C4-2B (cell line): ENCODE measurements at regions not wholly inside any gene's neighbourhood (a gene's known extent, or its start where the extent isn't known, plus 50 kb on each side); places are given as distances from the start of the nearest gene placed in this dataset.
"Not testable (repeated sequence)": the region's sequence is repeated elsewhere in the genome, so short reads cannot be mapped to it uniquely, and the experiment has no call there.

ENCODE experiments used
- H3K27ac ChIP-seq: fragments of 450-650 bp; 2 replicates; pipeline ENCODE4 v1.5.1; 2017
- CTCF ChIP-seq: fragments of 450-650 bp; conservative IDR thresholded peaks from 2 replicates; pipeline ENCODE4 v1.5.1; 2017; ENCODE audit warnings: mild to moderate bottlenecking
- ZFX ChIP-seq: fragments of 450-650 bp; IDR thresholded peaks from 2 replicates; pipeline ENCODE4 v1.6.1; 2017

- H3K27ac ChIP-seq, result no peak overlapping the region
- TF ChIP-seq CTCF (no peak), ZFX (no peak)
Measured at GRCh38 chr1:242689378-242689777, 164.9 kb upstream of the PLD5 start.

GRCh38 chr1:242674951-242675645 lies 150.6 kb upstream of the PLD5 start:
- H3K27ac ChIP-seq, result no peak overlapping the region
- TF ChIP-seq CTCF (no peak), ZFX (no peak)

- no peak for TF ChIP-seq CTCF
- no peak for TF ChIP-seq ZFX
- H3K27ac ChIP-seq, result no peak overlapping the region
Measured at GRCh38 chr1:242673652-242674051, 149.2 kb upstream of the PLD5 start.

GRCh38 chr1:242673165-242673564 lies 148.7 kb upstream of the PLD5 start:
- not testable (repeated sequence) for H3K27ac ChIP-seq

- H3K27ac ChIP-seq, result no peak overlapping the region
- TF ChIP-seq CTCF (no peak), ZFX (no peak)
Measured at GRCh38 chr1:242670019-242670418, 145.5 kb upstream of the PLD5 start.

GRCh38 chr1:242662886-242663285 lies 138.4 kb upstream of the PLD5 start:
- H3K27ac ChIP-seq, result no peak overlapping the region
- TF ChIP-seq CTCF, result no peak
- TF ChIP-seq ZFX, result no peak

GRCh38 chr1:242653772-242654171 lies 129.3 kb upstream of the PLD5 start:
- not testable (repeated sequence) for H3K27ac ChIP-seq

- no peak overlapping the region for H3K27ac ChIP-seq
- TF ChIP-seq ZFX (no peak), CTCF (peak; percentile 34)
Measured at GRCh38 chr1:242651817-242652216, 127.3 kb upstream of the PLD5 start.
